GM12878 (cell line): ENCODE measurements at regions not wholly inside any gene's neighbourhood (a gene's known extent, or its start where the extent isn't known, plus 50 kb on each side); places are given as distances from the start of the nearest gene placed in this dataset.

Source experiments
- ATAC-seq: fragments of 200-7000 bp; cut with Tn5 transposase; 3 replicates; pipeline ENCODE4 v1.9.1; 2020; ENCODE audit warnings: mild to moderate bottlenecking, moderate library complexity
- BruUV-seq: library from RNA; stranded (reverse); fragments of 400-500 nt; replicated peaks from 2 replicates; lab custom pipeline; 2021; lab: Mats Ljungman, UMichigan
- CTCF ChIA-PET: fragments of 300-600 bp; sonication (Branson Sonifier 250); formaldehyde crosslinking; extraction: SDS; loops from one replicate; lab custom pipeline; 2021; ENCODE audit warnings: inconsistent platforms; lab: Yijun Ruan, JAX
- POLR2A ChIA-PET: fragments of 350-600 bp; formaldehyde crosslinking; extraction: SDS; loops from one replicate; lab custom pipeline; 2021; ENCODE audit warnings: inconsistent platforms; lab: Charles Lee
- RAD21 ChIA-PET: fragments of 300-600 bp; sonication (Branson Sonifier 250); formaldehyde crosslinking; loops from one replicate; lab custom pipeline; 2023; ENCODE audit warnings: antibody characterized with exemption; ENCODE audit not compliant: unreplicated experiment; lab: Charles Lee
- SMC1A ChIA-PET: fragments of 300-600 bp; sonication (Branson Sonifier 250); formaldehyde crosslinking; loops from one replicate; lab custom pipeline; 2023; ENCODE audit not compliant: unreplicated experiment, uncharacterized antibody; lab: Charles Lee
- DNase-seq: peaks from one replicate; pipeline ENCODE4 v3.0.0-alpha.2; 2011; ENCODE audit warnings: low read depth, low spot score
- FAIRE-seq: peaks from 3 replicates; lab custom pipeline; 2011; peaks lifted over from hg19 to GRCh38; lab: Jason Lieb, UNC
- H2AFZ ChIP-seq: 2 replicates; pipeline ENCODE4 v1.6.0; 2011; ENCODE audit warnings: low read depth, low read length, control low read depth; ENCODE audit not compliant: control insufficient read depth
- H3K27ac ChIP-seq: 2 replicates; pipeline ENCODE4 v1.5.1; 2011; ENCODE audit warnings: control low read depth; ENCODE audit not compliant: control insufficient read depth, insufficient read depth
- H3K27me3 ChIP-seq, 2 experiments: replicated peaks in 1 of 2; 2 replicates each; pipeline versions ENCODE4 v1.6.0 to v1.6.1; 2011; ENCODE audit warnings: low read length in 1 of 2; ENCODE audit not compliant: control insufficient read depth in 2 of 2, insufficient read depth in 2 of 2
- H3K36me3 ChIP-seq, 2 experiments: 2 replicates each; pipeline ENCODE4 v1.5.1; 2011; ENCODE audit warnings: low read length in 1 of 2; ENCODE audit not compliant: control insufficient read depth in 2 of 2, insufficient read depth in 2 of 2
- H3K4me1 ChIP-seq: 2 replicates; pipeline ENCODE4 v1.6.1; 2011; ENCODE audit warnings: mild to moderate bottlenecking, low read length, moderate library complexity, mixed read lengths; ENCODE audit not compliant: control insufficient read depth, insufficient read depth
- H3K4me2 ChIP-seq: 2 replicates; pipeline ENCODE4 v1.6.0; 2011; ENCODE audit warnings: control low read depth; ENCODE audit not compliant: control insufficient read depth, insufficient read depth
- H3K4me3 ChIP-seq: fragments of 200-600 bp; sonication (generic); 2 replicates; pipeline ENCODE4 v1.5.1; 2016
- H3K79me2 ChIP-seq: 2 replicates; pipeline ENCODE4 v1.6.0; 2011; ENCODE audit warnings: low read length; ENCODE audit not compliant: control insufficient read depth, insufficient read depth
- H3K9ac ChIP-seq: 2 replicates; pipeline ENCODE4 v1.8.0; 2011; ENCODE audit warnings: low read length, control low read depth, mixed read lengths; ENCODE audit not compliant: control insufficient read depth, insufficient read depth
- H3K9me3 ChIP-seq: replicated peaks from 3 replicates; pipeline ENCODE4 v1.5.1; 2011; ENCODE audit warnings: mild to moderate bottlenecking, low read length; ENCODE audit not compliant: control insufficient read depth, insufficient read depth
- H4K20me1 ChIP-seq: 2 replicates; pipeline ENCODE4 v1.6.0; 2011; ENCODE audit not compliant: control insufficient read depth, insufficient read depth
- ATF2 ChIP-seq: IDR thresholded peaks from 2 replicates; pipeline ENCODE4 v1.6.1; 2012; ENCODE audit warnings: low read length, inconsistent platforms
- ATF7 ChIP-seq: fragments of 450-650 bp; IDR thresholded peaks from 2 replicates; pipeline ENCODE4 v1.6.1; 2016; ENCODE audit warnings: low read depth, mild to moderate bottlenecking
- DPF2 ChIP-seq: fragments of 450-650 bp; IDR thresholded peaks from 2 replicates; pipeline ENCODE4 v1.6.1; 2017; ENCODE audit warnings: mild to moderate bottlenecking
- FOXM1 ChIP-seq: IDR thresholded peaks from 2 replicates; pipeline ENCODE4 v1.6.1; 2012; ENCODE audit warnings: low read depth, mild to moderate bottlenecking, inconsistent platforms, low read length, moderate library complexity
- GABPA ChIP-seq: IDR thresholded peaks from 2 replicates; pipeline ENCODE4 v1.6.1; 2014; ENCODE audit warnings: antibody characterized with exemption, low read depth, mild to moderate bottlenecking, inconsistent platforms
- HSF1 ChIP-seq: fragments of 150-350 bp; IDR thresholded peaks from 2 replicates; pipeline ENCODE4 v1.6.1; 2014; ENCODE audit warnings: mild to moderate bottlenecking, low read depth, low read length
- IRF4 ChIP-seq: IDR thresholded peaks from 2 replicates; pipeline ENCODE4 v1.6.1; 2011; ENCODE audit warnings: low read depth, low read length
- JUND ChIP-seq: IDR thresholded peaks from 2 replicates; pipeline ENCODE4 v1.6.1; 2012; ENCODE audit warnings: low read depth, mild to moderate bottlenecking, low read length, improper control_type of control experiment, moderate library complexity
- KLF5 ChIP-seq: fragments of 450-650 bp; IDR thresholded peaks from 2 replicates; pipeline ENCODE4 v1.6.1; 2014; ENCODE audit warnings: mild to moderate bottlenecking; ENCODE audit not compliant: partially characterized antibody
- MAX ChIP-seq: IDR thresholded peaks from 2 replicates; pipeline ENCODE4 v1.6.1; 2012; ENCODE audit warnings: low read depth, low read length, improper control_type of control experiment
- PAX5 ChIP-seq: IDR thresholded peaks from 2 replicates; pipeline ENCODE4 v1.6.1; 2011; ENCODE audit warnings: low read depth, low read length, borderline replicate concordance
- SUPT20H ChIP-seq: IDR thresholded peaks from 2 replicates; pipeline ENCODE4 v1.6.1; 2011; ENCODE audit warnings: low read depth, mild to moderate bottlenecking, low read length, moderate library complexity, borderline replicate concordance; ENCODE audit not compliant: control insufficient read depth
- TARDBP ChIP-seq: IDR thresholded peaks from 2 replicates; pipeline ENCODE4 v1.6.1; 2016; ENCODE audit warnings: borderline replicate concordance
- WRNIP1 ChIP-seq: IDR thresholded peaks from 2 replicates; pipeline ENCODE4 v1.6.1; 2011; ENCODE audit warnings: low read depth, low read length, improper control_type of control experiment, borderline replicate concordance
- YY1 ChIP-seq: IDR thresholded peaks from 2 replicates; pipeline ENCODE4 v1.6.1; 2011; ENCODE audit warnings: low read depth, mild to moderate bottlenecking, low read length
- ZNF384 ChIP-seq: IDR thresholded peaks from 2 replicates; pipeline ENCODE4 v1.6.1; 2012; ENCODE audit warnings: low read depth, mild to moderate bottlenecking, low read length, improper control_type of control experiment, borderline replicate concordance
- WGBS: methylation state at CpG from one replicate; pipeline ENCODE4 v1.1.6; 2016; ENCODE audit warnings: low lambda C conversion rate; ENCODE audit not compliant: insufficient replicate concordance, insufficient coverage; ENCODE audit errors: missing lambda C conversion rate; 5-methylcytosine and 5-hydroxymethylcytosine counted together
- in situ Hi-C: fragments of 300-500 bp; cut with MboI; formaldehyde crosslinking; loops from 9 replicates; pipeline ENCODE4 v1.14.3; 2018; ENCODE audit warnings: mixed read lengths
- intact Hi-C: fragments of 100-400 bp; cut with micrococcal nuclease; formaldehyde crosslinking; loops from one replicate; pipeline ENCODE4 v1.14.2; 2022; ENCODE audit not compliant: unreplicated experiment

- ChIA-PET POLR2A (interaction anchor here (1.2 kb wide), 1 partner anchor 120 kb away, joined by 4 read pairs; no protein-coding TSS in a partner anchor), RAD21 (no interaction called here), CTCF (interaction anchor here (0.6 to 0.7 kb wide), 2 partner anchors 124 to 353 kb away, joined by 3 to 4 read pairs; no protein-coding TSS in a partner anchor), SMC1A (no interaction called here)
- DNase-seq (no peak), FAIRE-seq (no peak), ATAC-seq (no peak)
- Histone ChIP-seq H3K9ac (no peak overlapping the region), H3K4me2 (no peak overlapping the region), H3K27ac (no peak overlapping the region), H3K4me3 (no peak overlapping the region), H3K9me3 (no peaks in the 10 kb centered on the region), H4K20me1 (no peaks in the 10 kb centered on the region), H3K4me1 (no peaks in the 10 kb centered on the region), H3K27me3 (no peaks in the 10 kb centered on the region; a peak in 1 of 4 replicates), H3K79me2 (no peaks in the 10 kb centered on the region), H3K36me3 (no peaks in the 10 kb centered on the region), H2AFZ (no peak overlapping the region)
- 0% methylated on average over 1 of the region's 1 CpG for WGBS
- BruUV-seq: no TSS peak
- TF ChIP-seq IRF4 (no peak), ZNF384 (peak; percentile 38; the same call in 1 of the 2 replicates)
- in situ Hi-C loops (no loop called here), intact Hi-C loops (no loop called here)
Measured at GRCh38 chr1:81428998-81429397, 371.7 kb upstream of the ADGRL2 start.

GRCh38 chr1:81424816-81425215 is 375.9 kb upstream of the ADGRL2 start:
- Histone ChIP-seq H4K20me1 (no peaks in the 10 kb centered on the region), H3K4me3 (no peak overlapping the region), H3K27me3 (no peaks in the 10 kb centered on the region), H3K79me2 (no peaks in the 10 kb centered on the region), H3K4me2 (no peak overlapping the region), H3K36me3 (no peaks in the 10 kb centered on the region), H3K27ac (no peak overlapping the region), H3K4me1 (no peaks in the 10 kb centered on the region), H3K9ac (no peak overlapping the region), H3K9me3 (no peaks in the 10 kb centered on the region), H2AFZ (no peak overlapping the region)
- ATAC-seq (no peak), FAIRE-seq (no peak), DNase-seq (no peak)
- ChIA-PET RAD21 (no interaction called here), CTCF (interaction anchor here (1.4 to 3.6 kb wide), 3 partner anchors 10 to 12 kb away, joined by 3 to 18 read pairs (median 3); no protein-coding TSS in a partner anchor), POLR2A (no interaction called here), SMC1A (interaction anchor here (1.2 to 1.5 kb wide), 4 partner anchors 10 to 336 kb away, joined by 3 to 5 read pairs (median 4); no protein-coding TSS in a partner anchor)
- no TSS peak for BruUV-seq
- TF ChIP-seq TARDBP (no peak), ATF7 (no peak), PAX5 (no peak), GABPA (no peak), FOXM1 (no peak), JUND (no peak), MAX (no peak), DPF2 (no peak), ATF2 (no peak), ZNF384 (no peak), KLF5 (no peak), HSF1 (no peak), YY1 (no peak), WRNIP1 (no peak), SUPT20H (no peak)
- WGBS: 66% methylated on average over 2 of the region's 2 CpGs
- in situ Hi-C loops (no loop called here), intact Hi-C loops (no loop called here)
